Natural killer cell (primary cell): ENCODE measurements at regions not wholly inside any gene's neighbourhood (a gene's known extent, or its start where the extent isn't known, plus 50 kb on each side); places are given as distances from the start of the nearest gene placed in this dataset.

ENCODE experiments used
- ATAC-seq, 3 donors: fragments of 150-1000 bp in 2 of 3; fragments of 200-7000 bp in 1 of 3; cut with Tn5 transposase; 1 replicate in 1 of 3; 2 replicates in 2 of 3; pipeline ENCODE4 v1.10.0; 2021; ENCODE audit warnings: mild to moderate bottlenecking in 2 of 3, moderate library complexity in 2 of 3
- DNase-seq, 2 donors: peaks; one replicate each; pipeline versions ENCODE4 v3.0.0 to v3.0.0-alpha.2; 2013 to 2021; ENCODE audit warnings: mixed read lengths in 1 of 2
- H3K27ac ChIP-seq: one replicate; pipeline ENCODE4 v1.5.1; 2013; ENCODE audit warnings: mild to moderate bottlenecking, low read length
- H3K27me3 ChIP-seq: one replicate; pipeline ENCODE4 v1.6.1; 2013; ENCODE audit warnings: low read length; ENCODE audit not compliant: control insufficient read depth, insufficient read depth
- H3K36me3 ChIP-seq: one replicate; pipeline ENCODE4 v1.6.1; 2013; ENCODE audit warnings: low read length; ENCODE audit not compliant: control insufficient read depth, insufficient read depth
- H3K4me1 ChIP-seq: one replicate; pipeline ENCODE4 v1.6.1; 2013; ENCODE audit warnings: low read length; ENCODE audit not compliant: control insufficient read depth, insufficient read depth
- H3K4me3 ChIP-seq: one replicate; pipeline ENCODE4 v1.5.1; 2013; ENCODE audit warnings: low read length
- H3K9me3 ChIP-seq: one replicate; pipeline ENCODE4 v1.6.1; 2013; ENCODE audit warnings: low read length; ENCODE audit not compliant: control insufficient read depth, insufficient read depth
- H3K27ac Mint-ChIP-seq, 2 donors: one replicate each; pipeline ENCODE4 v1.8.0; 2022; ENCODE audit warnings: mild to moderate bottlenecking in 2 of 2, mixed read lengths in 2 of 2, moderate library complexity in 1 of 2
- H3K27me3 Mint-ChIP-seq, 2 donors: one replicate each; pipeline ENCODE4 v1.8.0; 2022; ENCODE audit warnings: low read depth in 2 of 2, mixed read lengths in 2 of 2
- H3K36me3 Mint-ChIP-seq: one replicate; pipeline ENCODE4 v1.8.0; 2022; ENCODE audit warnings: mixed read lengths
- H3K4me1 Mint-ChIP-seq, 2 donors: one replicate each; pipeline ENCODE4 v1.8.0; 2022; ENCODE audit warnings: mixed read lengths in 2 of 2
- H3K4me3 Mint-ChIP-seq: one replicate; pipeline ENCODE4 v1.8.0; 2022; ENCODE audit warnings: mild to moderate bottlenecking, moderate library complexity, mixed read lengths
- H3K9me3 Mint-ChIP-seq, 2 donors: one replicate each; pipeline ENCODE4 v1.8.0; 2022; ENCODE audit warnings: mixed read lengths in 2 of 2
- WGBS: methylation state at CpG from one replicate; pipeline ENCODE4 v1.1.7; 2013; ENCODE audit warnings: missing lambda C conversion rate; ENCODE audit not compliant: insufficient coverage; 5-methylcytosine and 5-hydroxymethylcytosine counted together
- intact Hi-C: fragments of 100-400 bp; cut with micrococcal nuclease; formaldehyde crosslinking; loops from one replicate; pipeline ENCODE4 v1.14.2; 2022
- TF ChIP-seq, protein P1 (sequence below): fragments of 200-600 bp; IDR thresholded peaks from one replicate; pipeline ENCODE4 v1.8.0; 2022; ENCODE audit warnings: antibody characterized with exemption

DNA sequence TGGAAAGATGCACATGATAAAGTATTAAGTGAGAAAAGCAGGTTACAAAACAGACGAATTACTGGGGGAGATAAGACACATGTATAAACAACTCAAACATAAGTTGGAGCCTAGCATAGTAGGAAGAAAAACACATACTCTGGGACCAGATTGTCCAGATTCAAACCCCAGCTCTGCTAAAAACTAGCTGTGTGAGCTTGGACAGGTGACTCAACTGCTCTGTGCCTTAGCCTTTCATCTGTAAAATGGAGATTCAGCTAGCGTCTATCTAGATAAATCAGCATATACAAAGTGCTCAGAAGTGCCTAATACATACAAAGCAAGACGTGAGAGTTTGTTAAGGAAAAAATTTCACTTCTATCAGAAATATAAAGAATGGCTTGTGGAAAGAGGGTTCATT lies 254.0 kb upstream of the POU3F1 start:
- H3K4me3 ChIP-seq = no peak overlapping the region
- Mint-ChIP-seq H3K9me3 (no peaks in the 10 kb centered on the region), H3K27me3 (peaks cover 29 to 59% of the 10 kb centered on the region in 2 donors), H3K4me1 (peaks cover 0 to 6% of the 10 kb centered on the region in 2 donors), H3K36me3 (no peaks in the 10 kb centered on the region), H3K27ac (no peak overlapping the region), H3K4me3 (no peak overlapping the region)
- peaks cover 5% of the 10 kb centered on the region for H3K27me3 ChIP-seq
- DNase-seq = no peak
- TF ChIP-seq, protein P1, sequence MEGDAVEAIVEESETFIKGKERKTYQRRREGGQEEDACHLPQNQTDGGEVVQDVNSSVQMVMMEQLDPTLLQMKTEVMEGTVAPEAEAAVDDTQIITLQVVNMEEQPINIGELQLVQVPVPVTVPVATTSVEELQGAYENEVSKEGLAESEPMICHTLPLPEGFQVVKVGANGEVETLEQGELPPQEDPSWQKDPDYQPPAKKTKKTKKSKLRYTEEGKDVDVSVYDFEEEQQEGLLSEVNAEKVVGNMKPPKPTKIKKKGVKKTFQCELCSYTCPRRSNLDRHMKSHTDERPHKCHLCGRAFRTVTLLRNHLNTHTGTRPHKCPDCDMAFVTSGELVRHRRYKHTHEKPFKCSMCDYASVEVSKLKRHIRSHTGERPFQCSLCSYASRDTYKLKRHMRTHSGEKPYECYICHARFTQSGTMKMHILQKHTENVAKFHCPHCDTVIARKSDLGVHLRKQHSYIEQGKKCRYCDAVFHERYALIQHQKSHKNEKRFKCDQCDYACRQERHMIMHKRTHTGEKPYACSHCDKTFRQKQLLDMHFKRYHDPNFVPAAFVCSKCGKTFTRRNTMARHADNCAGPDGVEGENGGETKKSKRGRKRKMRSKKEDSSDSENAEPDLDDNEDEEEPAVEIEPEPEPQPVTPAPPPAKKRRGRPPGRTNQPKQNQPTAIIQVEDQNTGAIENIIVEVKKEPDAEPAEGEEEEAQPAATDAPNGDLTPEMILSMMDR = no peak
- intact Hi-C loops = no loop called here
- no peak overlapping the region for H3K27ac ChIP-seq
- no peaks in the 10 kb centered on the region for H3K4me1 ChIP-seq
- H3K36me3 ChIP-seq = no peaks in the 10 kb centered on the region
- no peak for ATAC-seq
- WGBS = no CpG with 5 or more reads among the region's 3 CpGs
- H3K9me3 ChIP-seq = no peaks in the 10 kb centered on the region

DNA sequence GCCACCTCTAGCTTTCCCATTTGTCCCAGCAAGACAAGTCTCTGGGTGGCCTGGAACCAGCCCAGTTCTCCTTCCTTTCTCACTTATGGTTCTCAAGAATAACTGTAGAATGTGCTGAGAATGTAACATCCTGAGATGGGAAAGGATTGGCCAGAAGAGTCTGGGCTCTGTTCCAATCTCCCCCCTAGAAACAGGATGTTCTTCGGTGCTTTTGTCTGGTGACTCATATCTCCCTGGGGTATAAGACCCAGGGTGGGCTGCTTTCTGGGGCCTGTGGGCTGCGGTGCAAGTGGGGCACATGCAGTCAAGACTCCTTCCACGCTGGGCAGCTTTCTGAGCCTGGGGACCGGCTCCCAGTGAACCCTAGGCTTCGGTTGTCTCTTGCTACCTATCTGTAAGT lies 251.2 kb upstream of the POU3F1 start:
- H3K36me3 ChIP-seq = no peaks in the 10 kb centered on the region
- intact Hi-C loops = no loop called here
- Mint-ChIP-seq H3K4me3 (no peak overlapping the region), H3K36me3 (no peaks in the 10 kb centered on the region), H3K9me3 (no peaks in the 10 kb centered on the region), H3K4me1 (peaks cover 5 to 15% of the 10 kb centered on the region in 2 donors), H3K27me3 (peaks cover 35 to 61% of the 10 kb centered on the region in 2 donors), H3K27ac (no peak overlapping the region)
- no peak for DNase-seq
- no peaks in the 10 kb centered on the region for H3K9me3 ChIP-seq
- 56% methylated on average over 5 of the region's 5 CpGs for WGBS
- no peak for ATAC-seq
- H3K4me3 ChIP-seq = no peak overlapping the region
- no peak overlapping the region for H3K27ac ChIP-seq
- TF ChIP-seq, protein P1 = no peak
- no peaks in the 10 kb centered on the region for H3K4me1 ChIP-seq
- peaks cover 7% of the 10 kb centered on the region for H3K27me3 ChIP-seq

DNA sequence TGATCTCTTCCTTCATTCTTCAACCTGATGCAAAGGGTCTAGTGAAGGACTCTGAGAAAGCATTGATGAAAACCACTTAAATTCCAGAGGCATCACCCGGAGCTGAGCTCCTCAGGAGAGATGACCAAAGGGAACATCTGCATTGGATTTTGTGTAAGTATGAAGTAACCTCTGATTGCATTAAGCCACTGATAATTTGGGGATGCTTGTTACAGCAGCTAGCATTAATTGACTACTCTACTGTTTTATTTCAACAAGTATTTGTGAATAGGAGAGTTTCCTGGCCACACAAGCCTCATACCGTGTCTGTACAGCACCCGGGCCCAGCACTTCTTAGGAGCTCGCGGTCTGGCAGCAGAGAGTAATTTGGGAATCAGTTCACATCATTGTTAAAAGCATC lies 250.7 kb upstream of the POU3F1 start:
- intact Hi-C loops = no loop called here
- no peak overlapping the region for H3K27ac ChIP-seq
- peaks cover 8 to 20% of the 10 kb centered on the region in 2 donors for H3K4me1 Mint-ChIP-seq
- DNase-seq (no peak), ATAC-seq (no peak)
- H3K4me3 Mint-ChIP-seq = no peak overlapping the region
- 81% methylated on average over 5 of the region's 5 CpGs for WGBS
- H3K9me3 Mint-ChIP-seq = no peaks in the 10 kb centered on the region
- H3K4me1 ChIP-seq = no peaks in the 10 kb centered on the region
- peaks cover 8% of the 10 kb centered on the region for H3K27me3 ChIP-seq
- H3K36me3 ChIP-seq = no peaks in the 10 kb centered on the region
- TF ChIP-seq, protein P1 = no peak
- no peaks in the 10 kb centered on the region for H3K9me3 ChIP-seq
- no peak overlapping the region for H3K27ac Mint-ChIP-seq
- H3K27me3 Mint-ChIP-seq = peaks cover 40 to 62% of the 10 kb centered on the region in 2 donors
- no peak overlapping the region for H3K4me3 ChIP-seq
- H3K36me3 Mint-ChIP-seq = no peaks in the 10 kb centered on the region

DNA sequence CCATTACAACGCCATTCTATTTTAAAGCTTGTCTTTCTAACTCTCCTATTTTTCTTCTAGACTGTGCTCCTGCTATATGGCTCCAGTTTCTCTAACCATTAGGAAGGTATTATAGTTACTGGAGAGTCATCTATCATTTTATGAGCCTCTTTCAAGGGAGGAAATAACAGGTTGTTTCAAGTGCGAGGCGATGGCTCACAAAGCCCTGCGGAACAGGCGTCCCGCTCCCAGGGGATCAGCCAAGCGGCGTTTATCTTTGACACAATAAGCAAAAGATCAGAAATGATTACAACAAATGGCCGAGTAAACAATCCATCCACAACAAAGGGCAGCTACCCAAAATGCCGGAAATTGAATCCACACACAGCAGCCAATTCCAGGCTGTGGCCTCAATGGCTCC lies 249.5 kb upstream of the POU3F1 start:
- H3K4me3 Mint-ChIP-seq = no peak overlapping the region
- ATAC-seq = no peak
- no peaks in the 10 kb centered on the region for H3K36me3 Mint-ChIP-seq
- TF ChIP-seq, protein P1 = no peak
- H3K36me3 ChIP-seq = no peaks in the 10 kb centered on the region
- H3K27ac ChIP-seq = no peak overlapping the region
- intact Hi-C loops = no loop called here
- H3K4me1 ChIP-seq = no peaks in the 10 kb centered on the region
- H3K9me3 Mint-ChIP-seq = no peaks in the 10 kb centered on the region
- H3K27ac Mint-ChIP-seq = no peak overlapping the region
- H3K27me3 Mint-ChIP-seq = peaks cover 43 to 65% of the 10 kb centered on the region in 2 donors
- no peak overlapping the region for H3K4me3 ChIP-seq
- H3K27me3 ChIP-seq = peaks cover 8% of the 10 kb centered on the region
- H3K9me3 ChIP-seq = no peaks in the 10 kb centered on the region
- peaks cover 8 to 20% of the 10 kb centered on the region in 2 donors for H3K4me1 Mint-ChIP-seq
- 75% methylated on average over 10 of the region's 10 CpGs for WGBS
- DNase-seq = no peak
